Fibroblast of the aortic adventitia (primary cell): ENCODE measurements at regions not wholly inside any gene's neighbourhood (a gene's known extent, or its start where the extent isn't known, plus 50 kb on each side); places are given as distances from the start of the nearest gene placed in this dataset.
A peak's percentile ranks its signal among the peaks of the same experiment; 100 is the strongest.

Experiments
- DNase-seq: peaks from one replicate; pipeline ENCODE4 v3.0.0-alpha.2; 2010; ENCODE audit warnings: low read depth
- H3K4me3 ChIP-seq: 2 replicates; pipeline ENCODE4 v1.5.1; 2011; ENCODE audit warnings: low read depth, mild to moderate bottlenecking, control low read depth, low read length, moderate library complexity
- CTCF ChIP-seq: IDR thresholded peaks from 2 replicates; pipeline ENCODE4 v1.5.1; 2011; ENCODE audit warnings: mild to moderate bottlenecking, low read length, control low read depth, inconsistent platforms; ENCODE audit not compliant: insufficient read depth

DNA sequence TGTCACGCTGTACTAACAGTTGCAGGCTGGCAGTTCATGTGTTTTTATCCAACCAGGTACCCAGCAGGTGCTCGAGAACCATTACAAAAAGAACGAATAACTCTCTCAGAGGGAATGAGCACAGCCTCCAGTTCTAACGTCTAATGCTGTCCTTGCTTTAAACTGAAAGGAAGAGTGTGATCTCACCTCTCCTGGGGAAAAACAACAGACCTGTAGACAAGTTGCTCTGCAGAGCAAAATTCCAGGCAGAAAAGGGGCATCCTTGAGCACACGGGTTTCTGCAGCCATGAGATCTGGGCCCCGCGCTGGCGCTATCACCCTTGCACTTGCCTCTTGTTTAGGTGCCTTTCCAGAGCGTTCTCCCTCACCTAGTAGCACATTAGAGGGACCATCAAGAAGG lies 92.5 kb upstream of the DNAH5 start:
- H3K4me3 ChIP-seq = no peak overlapping the region
- TF ChIP-seq CTCF = no peak
- DNase-seq = no peak

DNA sequence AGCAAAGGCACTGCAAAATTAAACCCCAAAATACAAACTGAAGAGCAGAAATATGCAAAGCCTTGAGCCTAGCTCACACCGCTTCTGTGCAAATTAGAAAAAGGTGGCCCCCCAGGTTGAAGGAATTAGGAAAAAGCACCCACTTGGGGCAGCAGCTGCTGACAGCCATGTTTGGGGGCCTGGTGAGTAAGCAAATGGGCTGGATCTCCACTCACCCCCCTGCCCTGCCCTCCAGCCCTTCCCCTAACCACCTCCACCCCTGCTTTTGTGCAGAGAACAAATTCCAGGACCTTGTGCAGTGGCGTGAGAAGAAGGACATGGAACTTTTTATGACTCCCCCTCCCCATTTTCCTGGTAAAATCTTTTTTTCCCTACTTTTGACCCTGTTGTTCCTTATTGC lies 92.0 kb upstream of the DNAH5 start:
- TF ChIP-seq CTCF = no peak
- no peak overlapping the region for H3K4me3 ChIP-seq
- DNase-seq = no peak

DNA sequence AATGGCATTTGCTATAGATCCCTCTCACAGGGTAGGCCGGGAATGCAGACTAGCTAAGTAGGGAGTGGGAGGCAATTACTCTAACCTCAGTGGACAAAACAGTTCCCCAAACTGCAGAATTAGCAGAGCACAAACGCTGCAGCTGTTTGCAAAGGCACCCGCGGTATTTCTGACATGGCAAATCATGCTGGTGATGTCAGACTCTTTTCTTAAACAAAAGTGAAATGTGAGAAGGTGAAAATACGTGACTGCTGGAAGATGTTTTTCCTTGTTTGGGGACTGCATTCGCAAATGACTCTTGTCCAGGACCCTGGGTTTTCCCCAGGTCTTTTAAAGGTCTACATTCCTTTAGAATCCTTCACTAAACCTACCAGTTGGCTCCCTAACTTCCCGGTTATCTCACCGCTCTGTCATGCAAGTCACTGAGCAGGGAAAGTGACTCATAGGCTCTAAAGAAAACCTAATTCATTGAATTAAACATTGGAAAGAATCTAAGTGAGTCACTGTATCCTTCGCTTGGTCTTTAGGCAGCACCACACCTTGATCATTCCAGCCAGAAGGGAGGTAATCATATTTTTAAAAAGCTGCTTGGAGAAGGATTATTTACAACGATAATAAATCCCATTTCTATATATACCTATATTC lies 91.5 kb upstream of the DNAH5 start:
- H3K4me3 ChIP-seq = peak overlapping the region; percentile 36
- peak; percentile 95 for DNase-seq
- TF ChIP-seq CTCF = no peak

DNA sequence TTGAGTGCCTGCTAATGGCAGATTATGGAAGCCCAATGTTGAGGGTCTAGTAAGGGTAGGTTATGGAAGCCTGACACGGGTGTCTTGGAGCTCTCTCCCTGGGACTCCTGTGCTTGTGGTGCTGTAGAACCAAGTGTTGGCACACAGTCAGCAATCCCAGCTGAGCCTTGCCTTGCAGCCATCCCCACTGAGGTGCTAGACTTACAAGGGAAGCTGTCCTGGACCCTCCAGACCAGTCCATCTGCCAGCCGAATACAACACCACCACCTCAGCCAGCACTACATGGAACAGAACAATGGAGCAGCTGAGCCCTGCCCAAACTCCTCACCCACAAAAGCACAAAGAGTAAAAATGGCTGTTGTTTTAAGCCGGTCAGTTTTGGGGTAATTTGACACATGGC lies 90.5 kb upstream of the DNAH5 start:
- peak; percentile 4 for DNase-seq
- TF ChIP-seq CTCF = no peak

GRCh38 chr5:14032918-14033317 lies 88.4 kb upstream of the DNAH5 start:
- no peak for TF ChIP-seq CTCF
- H3K4me3 ChIP-seq = no peak overlapping the region
- DNase-seq = peak; percentile 53

More for the DNA sequence above, 90.5 kb upstream of the DNAH5 start:
- no peak overlapping the region for H3K4me3 ChIP-seq

GRCh38 chr5:14028938-14029584 lies 84.6 kb upstream of the DNAH5 start:
- H3K4me3 ChIP-seq = no peak overlapping the region
- no peak for TF ChIP-seq CTCF
- no peak for DNase-seq
